Adrenal gland (tissue), 5 donors: ENCODE measurements at regions not wholly inside any gene's neighbourhood (a gene's known extent, or its start where the extent isn't known, plus 50 kb on each side); places are given as distances from the start of the nearest gene placed in this dataset.

ENCODE experiments used
- CTCF ChIP-seq, 6 experiments: fragments of 450-650 bp in 4 of 6; fragments of 200-600 bp in 2 of 6; sonication (generic) in 1 of 6; IDR thresholded peaks; 1 replicate in 5 of 6; 2 replicates in 1 of 6; pipeline versions ENCODE4 v1.5.1 to v1.8.0; 2016 to 2021; ENCODE audit warnings: antibody characterized with exemption in 6 of 6, mild to moderate bottlenecking in 2 of 6, moderate library complexity in 1 of 6
- POLR2A ChIP-seq, 2 donors: fragments of 450-650 bp; IDR thresholded peaks; one replicate each; pipeline ENCODE4 v1.6.1; 2017; ENCODE audit warnings: antibody characterized with exemption in 2 of 2, mild to moderate bottlenecking in 2 of 2, moderate library complexity in 1 of 2
- donor health status: DM: no; HTN: no; CAD: no.

- no peak for TF ChIP-seq CTCF (IDR thresholded peaks at IDR 0.05)
- no peak for TF ChIP-seq POLR2A (IDR thresholded peaks at IDR 0.05)
Measured at GRCh38 chr11:44444770-44445321, 120.6 kb upstream of the CD82 start.
